Limb (tissue), 2 donors: ENCODE measurements at regions not wholly inside any gene's neighbourhood (a gene's known extent, or its start where the extent isn't known, plus 50 kb on each side); places are given as distances from the start of the nearest gene placed in this dataset.

Source experiments
- DNase-seq, 2 donors: peaks; one replicate each; pipeline ENCODE4 v3.0.0-alpha.2; 2016; ENCODE audit errors: extremely low spot score in 2 of 2

- no peak for DNase-seq
These were observed 55.5 kb upstream of the ADRA1D start for GRCh38 chr20:4304601-4305000.

GRCh38 chr20:4303136-4303535 is 54.0 kb upstream of the ADRA1D start:
- DNase-seq, result no peak

GRCh38 chr20:4300921-4301320 is 51.8 kb upstream of the ADRA1D start:
- no peak for DNase-seq

- DNase-seq, result no peak
These were observed 51.3 kb upstream of the ADRA1D start for GRCh38 chr20:4300401-4300800.

GRCh38 chr20:4299773-4300172 is 50.7 kb upstream of the ADRA1D start:
- DNase-seq, result no peak

- no peak for DNase-seq
These were observed 50.1 kb upstream of the ADRA1D start for GRCh38 chr20:4299216-4299615.
